A549 (cell line): ENCODE measurements at regions not wholly inside any gene's neighbourhood (a gene's known extent, or its start where the extent isn't known, plus 50 kb on each side); places are given as distances from the start of the nearest gene placed in this dataset.

ENCODE experiments used
- ATAC-seq, 2 experiments: fragments of 200-7000 bp in 1 of 2; fragments of >200 bp in 1 of 2; cut with Nextera tagmentation in 1 of 2; cut with Tn5 transposase in 1 of 2; 3 replicates each; pipeline versions ENCODE4 v1.8.0 to v1.9.1; 2018 to 2020; ENCODE audit warnings: mild to moderate bottlenecking in 1 of 2, moderate library complexity in 1 of 2
- CTCF ChIA-PET: fragments of 300-600 bp; sonication (Branson Sonifier 250); formaldehyde crosslinking; extraction: SDS; loops from one replicate; lab custom pipeline; 2021; ENCODE audit warnings: antibody characterized with exemption, inconsistent platforms; lab: Yijun Ruan, JAX
- POLR2A ChIA-PET: fragments of 350-600 bp; formaldehyde crosslinking; extraction: SDS; loops from one replicate; lab custom pipeline; 2021; ENCODE audit warnings: antibody characterized with exemption, inconsistent platforms; lab: Yijun Ruan, JAX
- DNase-seq, 2 experiments: peaks; one replicate each; pipeline versions ENCODE4 v3.0.0 to v3.0.0-alpha.2; 2011 to 2016; ENCODE audit warnings: low read depth in 1 of 2, low spot score in 1 of 2
- FAIRE-seq: peaks from 2 replicates; lab custom pipeline; 2011; peaks lifted over from hg19 to GRCh38; lab: Jason Lieb, UNC
- H3K27ac ChIP-seq, 2 experiments: fragments of >200 bp; sonication (Bioruptor Twin); formaldehyde crosslinking; 3 replicates each; pipeline ENCODE4 v1.5.1; 2016 to 2017
- H3K4me1 ChIP-seq: fragments of >200 bp; sonication (Bioruptor Twin); formaldehyde crosslinking; 3 replicates; pipeline ENCODE4 v1.6.1; 2016
- H3K4me2 ChIP-seq: fragments of >200 bp; sonication (Bioruptor Twin); formaldehyde crosslinking; 3 replicates; pipeline ENCODE4 v1.6.1; 2016
- H3K4me3 ChIP-seq: fragments of >200 bp; sonication (Bioruptor Twin); formaldehyde crosslinking; 3 replicates; pipeline ENCODE4 v1.5.1; 2016
- H3K9me3 ChIP-seq: fragments of >200 bp; sonication (Bioruptor Twin); formaldehyde crosslinking; 3 replicates; pipeline ENCODE4 v1.6.1; 2016
- CBX2 ChIP-seq: fragments of 200-600 bp; sonication (generic); IDR thresholded peaks from 2 replicates; pipeline ENCODE4 v1.6.1; 2016; ENCODE audit warnings: low read depth, mild to moderate bottlenecking, borderline replicate concordance
- CHD4 ChIP-seq: fragments of 200-600 bp; sonication (generic); IDR thresholded peaks from 2 replicates; pipeline ENCODE4 v1.6.1; 2016; ENCODE audit warnings: antibody characterized with exemption, mild to moderate bottlenecking, borderline replicate concordance
- EHMT2 ChIP-seq: fragments of 200-600 bp; sonication (generic); IDR thresholded peaks from 2 replicates; pipeline ENCODE4 v1.6.1; 2016; ENCODE audit warnings: antibody characterized with exemption, low read depth, mild to moderate bottlenecking, moderate library complexity
- EP300 ChIP-seq, 2 experiments: fragments of >200 bp; sonication (Bioruptor Twin); formaldehyde crosslinking; IDR thresholded peaks; 2 replicates in 1 of 2; 3 replicates in 1 of 2; pipeline ENCODE4 v1.6.1; 2016 to 2017
- ESRRA ChIP-seq: fragments of 150-350 bp; IDR thresholded peaks from 2 replicates; pipeline ENCODE4 v1.6.1; 2014; ENCODE audit warnings: mild to moderate bottlenecking, low read length, borderline replicate concordance
- GATA3 ChIP-seq: IDR thresholded peaks from 2 replicates; pipeline ENCODE4 v1.6.1; 2012; ENCODE audit warnings: borderline replicate concordance
- HDAC2 ChIP-seq: fragments of 200-600 bp; sonication (generic); IDR thresholded peaks from 2 replicates; pipeline ENCODE4 v1.6.1; 2016
- HOXB13 ChIP-seq: fragments of 250-450 bp; sonication (Bioruptor Pico); IDR thresholded peaks from 2 replicates; pipeline ENCODE4 v1.5.0; 2020; ENCODE audit warnings: low read depth, mild to moderate bottlenecking, moderate library complexity
- KDM1A ChIP-seq: fragments of 200-600 bp; sonication (generic); IDR thresholded peaks from 2 replicates; pipeline ENCODE4 v1.6.1; 2016; ENCODE audit warnings: low read depth, mild to moderate bottlenecking
- MAFK ChIP-seq: fragments of 450-650 bp; IDR thresholded peaks from 2 replicates; pipeline ENCODE4 v1.6.1; 2014; ENCODE audit not compliant: partially characterized antibody
- NFE2L2 ChIP-seq: fragments of 150-350 bp; conservative IDR thresholded peaks from 2 replicates; pipeline ENCODE4 v1.6.1; 2014; ENCODE audit warnings: low read length
- NPAS2 ChIP-seq: fragments of 250-450 bp; sonication (Bioruptor Pico); IDR thresholded peaks from 2 replicates; pipeline ENCODE4 v1.8.0; 2022; ENCODE audit warnings: mild to moderate bottlenecking, moderate library complexity, borderline replicate concordance
- PHF8 ChIP-seq: fragments of 200-600 bp; sonication (generic); IDR thresholded peaks from 2 replicates; pipeline ENCODE4 v1.6.1; 2016; ENCODE audit warnings: low read depth, mild to moderate bottlenecking, antibody characterized with exemption, moderate library complexity, borderline replicate concordance
- POLR2AphosphoS2 ChIP-seq: conservative IDR thresholded peaks from 2 replicates; pipeline ENCODE4 v1.6.1; 2012; ENCODE audit warnings: low read length, improper control_type of control experiment, inconsistent platforms
- RAD21 ChIP-seq, 2 experiments: fragments of >200 bp in 1 of 2; sonication (Bioruptor Twin) in 1 of 2; formaldehyde crosslinking in 1 of 2; IDR thresholded peaks in 1 of 2; conservative IDR thresholded peaks in 1 of 2; 2 replicates in 1 of 2; 3 replicates in 1 of 2; pipeline ENCODE4 v1.6.1; 2012 to 2018; ENCODE audit warnings: inconsistent platforms in 1 of 2
- RARB ChIP-seq: fragments of 250-450 bp; sonication (Bioruptor Pico); IDR thresholded peaks from 2 replicates; pipeline ENCODE4 v1.8.0; 2021; ENCODE audit warnings: mild to moderate bottlenecking, moderate library complexity
- RFX5 ChIP-seq: fragments of 450-650 bp; IDR thresholded peaks from 2 replicates; pipeline ENCODE4 v1.7.1; 2014; ENCODE audit warnings: antibody characterized with exemption, mild to moderate bottlenecking, moderate library complexity
- SMC3 ChIP-seq: fragments of >200 bp; sonication (Bioruptor Twin); formaldehyde crosslinking; IDR thresholded peaks from 3 replicates; pipeline ENCODE4 v1.6.1; 2018; ENCODE audit warnings: inconsistent platforms
- ZFP36 ChIP-seq: fragments of 450-650 bp; IDR thresholded peaks from 2 replicates; pipeline ENCODE4 v1.6.1; 2014; ENCODE audit warnings: borderline replicate concordance; ENCODE audit not compliant: partially characterized antibody
- WGBS: methylation state at CpG from one replicate; pipeline ENCODE4 v1.1.6; 2017; ENCODE audit errors: missing lambda C conversion rate; 5-methylcytosine and 5-hydroxymethylcytosine counted together
- TF ChIP-seq, protein P1 (sequence below): fragments of 450-650 bp; IDR thresholded peaks from 2 replicates; pipeline ENCODE4 v1.6.1; 2014; ENCODE audit warnings: antibody characterized with exemption
- TF ChIP-seq, protein P2 (sequence below): IDR thresholded peaks from 2 replicates; pipeline ENCODE4 v1.6.1; 2012
- TF ChIP-seq, protein P3 (sequence below): fragments of >200 bp; sonication (Bioruptor Twin); formaldehyde crosslinking; IDR thresholded peaks from 3 replicates; pipeline ENCODE4 v1.6.1; 2016
- TF ChIP-seq, protein P4 (sequence below): fragments of >200 bp; sonication (Bioruptor Twin); formaldehyde crosslinking; IDR thresholded peaks from 2 replicates; pipeline ENCODE4 v1.6.1; 2016

DNA sequence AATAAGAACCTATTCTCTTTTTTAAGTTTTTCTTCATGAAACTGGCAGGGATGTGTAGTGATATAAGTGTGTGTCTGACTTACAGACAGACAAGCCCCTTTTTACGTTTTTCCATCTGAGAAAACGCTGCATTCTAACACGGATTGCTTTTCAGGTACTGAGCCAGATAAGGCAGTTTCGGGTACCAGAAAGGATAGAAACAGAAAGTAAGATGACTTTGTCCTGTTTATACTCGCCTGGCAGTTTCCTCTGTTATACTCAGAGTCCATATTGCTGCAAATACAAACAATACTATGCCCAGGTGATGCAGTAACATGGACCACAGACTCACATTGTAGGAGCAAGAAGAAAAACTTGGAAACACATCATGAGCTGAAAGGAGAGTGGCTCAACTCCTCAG lies 2320.6 kb upstream of the AGA start:
- Histone ChIP-seq H3K9me3 (no peaks in the 10 kb centered on the region), H3K4me3 (no peak overlapping the region), H3K4me1 (no peaks in the 10 kb centered on the region), H3K27ac (no peak overlapping the region), H3K4me2 (no peak overlapping the region)
- no peak for ATAC-seq
- WGBS, result 3% methylated on average over 5 of the region's 5 CpGs
- FAIRE-seq, result no peak
- no peak for TF ChIP-seq RARB
- ChIA-PET CTCF (no interaction called here), POLR2A (no interaction called here)
- DNase-seq, result no peak

DNA sequence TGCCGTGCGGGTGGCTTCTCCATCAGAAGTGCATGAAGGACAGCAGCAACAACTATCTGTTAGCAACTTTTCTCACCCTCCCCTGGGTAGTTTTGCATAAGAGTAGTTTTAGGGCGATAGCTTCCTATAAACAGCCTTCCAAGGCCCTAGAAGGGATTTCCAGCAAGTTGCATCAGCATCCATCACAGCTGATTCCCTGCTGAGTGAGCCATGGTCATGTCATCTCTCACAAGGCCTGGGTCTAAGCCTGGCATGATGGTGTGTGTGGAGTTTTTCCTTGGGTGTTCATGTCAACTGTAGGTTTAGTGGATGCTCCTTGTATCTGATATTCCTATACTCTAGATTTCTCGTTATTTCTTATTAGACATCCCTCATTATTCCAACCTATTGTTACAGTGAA lies 2324.7 kb upstream of the AGA start:
- no peak overlapping the region for H3K4me2 ChIP-seq
- H3K27ac ChIP-seq, result no peak overlapping the region
- no peak for DNase-seq
- H3K9me3 ChIP-seq, result no peaks in the 10 kb centered on the region
- 21% methylated on average over 4 of the region's 4 CpGs for WGBS
- no peak for TF ChIP-seq EHMT2
- TF ChIP-seq, protein P1, sequence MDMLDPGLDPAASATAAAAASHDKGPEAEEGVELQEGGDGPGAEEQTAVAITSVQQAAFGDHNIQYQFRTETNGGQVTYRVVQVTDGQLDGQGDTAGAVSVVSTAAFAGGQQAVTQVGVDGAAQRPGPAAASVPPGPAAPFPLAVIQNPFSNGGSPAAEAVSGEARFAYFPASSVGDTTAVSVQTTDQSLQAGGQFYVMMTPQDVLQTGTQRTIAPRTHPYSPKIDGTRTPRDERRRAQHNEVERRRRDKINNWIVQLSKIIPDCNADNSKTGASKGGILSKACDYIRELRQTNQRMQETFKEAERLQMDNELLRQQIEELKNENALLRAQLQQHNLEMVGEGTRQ, result no peak
- no peak for TF ChIP-seq RFX5
- TF ChIP-seq ZFP36, result no peak
- no peak for TF ChIP-seq GATA3
- TF ChIP-seq, protein P2, sequence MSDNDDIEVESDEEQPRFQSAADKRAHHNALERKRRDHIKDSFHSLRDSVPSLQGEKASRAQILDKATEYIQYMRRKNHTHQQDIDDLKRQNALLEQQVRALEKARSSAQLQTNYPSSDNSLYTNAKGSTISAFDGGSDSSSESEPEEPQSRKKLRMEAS, result no peak
- TF ChIP-seq ESRRA, result no peak
- TF ChIP-seq PHF8, result no peak
- no peak for TF ChIP-seq EP300 (IDR thresholded peaks at IDR 0.05)
- TF ChIP-seq RAD21 (conservative IDR thresholded peaks at IDR 0.05 in 1 of 2, IDR thresholded peaks at IDR 0.05 in 1 of 2), result no peak
- TF ChIP-seq MAFK, result no peak
- TF ChIP-seq NFE2L2, result no peak
- no peak overlapping the region for H3K4me3 ChIP-seq
- ChIA-PET CTCF (no interaction called here), POLR2A (no interaction called here)
- no peaks in the 10 kb centered on the region for H3K4me1 ChIP-seq
- ATAC-seq, result no peak
- FAIRE-seq, result no peak

DNA sequence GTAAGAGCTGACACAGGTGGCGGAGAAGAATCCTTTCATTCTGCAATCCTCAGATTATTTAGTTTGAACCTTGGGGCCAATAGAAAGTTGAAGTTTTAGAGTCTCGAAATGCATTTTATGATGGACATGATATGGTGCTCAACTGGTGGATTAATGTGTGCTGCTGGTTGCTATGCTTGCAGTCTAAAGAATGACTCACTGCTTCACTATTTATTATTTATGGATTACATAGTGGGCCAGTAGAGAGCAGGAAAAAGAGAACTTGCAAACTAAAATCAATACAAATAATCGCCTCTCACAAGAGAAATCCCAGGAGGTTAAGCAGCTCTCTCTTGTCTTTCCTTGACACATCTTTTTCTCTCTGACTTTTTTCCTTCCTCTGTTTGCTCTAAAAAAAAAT lies 2326.8 kb upstream of the AGA start:
- H3K4me1 ChIP-seq, result no peaks in the 10 kb centered on the region
- CTCF ChIA-PET, result no interaction called here
- TF ChIP-seq KDM1A (no peak), NPAS2 (CRISPR knock-in tag) (no peak), SMC3 (no peak), POLR2AphosphoS2 (no peak), CBX2 (no peak), RFX5 (no peak), CHD4 (no peak), ESRRA (no peak), HDAC2 (no peak), RAD21 (conservative IDR thresholded peaks at IDR 0.05 in 1 of 2, IDR thresholded peaks at IDR 0.05 in 1 of 2) (no peak), HOXB13 (no peak)
- TF ChIP-seq, protein P3, sequence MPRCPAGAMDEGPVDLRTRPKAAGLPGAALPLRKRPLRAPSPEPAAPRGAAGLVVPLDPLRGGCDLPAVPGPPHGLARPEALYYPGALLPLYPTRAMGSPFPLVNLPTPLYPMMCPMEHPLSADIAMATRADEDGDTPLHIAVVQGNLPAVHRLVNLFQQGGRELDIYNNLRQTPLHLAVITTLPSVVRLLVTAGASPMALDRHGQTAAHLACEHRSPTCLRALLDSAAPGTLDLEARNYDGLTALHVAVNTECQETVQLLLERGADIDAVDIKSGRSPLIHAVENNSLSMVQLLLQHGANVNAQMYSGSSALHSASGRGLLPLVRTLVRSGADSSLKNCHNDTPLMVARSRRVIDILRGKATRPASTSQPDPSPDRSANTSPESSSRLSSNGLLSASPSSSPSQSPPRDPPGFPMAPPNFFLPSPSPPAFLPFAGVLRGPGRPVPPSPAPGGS, result no peak
- TF ChIP-seq, protein P4, sequence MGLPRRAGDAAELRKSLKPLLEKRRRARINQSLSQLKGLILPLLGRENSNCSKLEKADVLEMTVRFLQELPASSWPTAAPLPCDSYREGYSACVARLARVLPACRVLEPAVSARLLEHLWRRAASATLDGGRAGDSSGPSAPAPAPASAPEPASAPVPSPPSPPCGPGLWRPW, result no peak
- TF ChIP-seq, all 56 proteins: peak for 0
- FAIRE-seq (no peak), DNase-seq (no peak), ATAC-seq (no peak)
- Histone ChIP-seq H3K4me3 (no peak overlapping the region), H3K9me3 (no peaks in the 10 kb centered on the region), H3K4me2 (no peak overlapping the region), H3K27ac (no peak overlapping the region)
- POLR2A ChIA-PET, result no interaction called here
- WGBS, result 27% methylated on average over 3 of the region's 3 CpGs
